Keratinocyte (primary cell): ENCODE measurements at regions not wholly inside any gene's neighbourhood (a gene's known extent, or its start where the extent isn't known, plus 50 kb on each side); places are given as distances from the start of the nearest gene placed in this dataset.

Experiments
- DNase-seq: peaks from one replicate; pipeline ENCODE4 v3.0.0-alpha.2; 2011; ENCODE audit warnings: low read depth, missing footprints, low spot score
- FAIRE-seq: peaks from 2 replicates; lab custom pipeline; 2011; peaks lifted over from hg19 to GRCh38; lab: Jason Lieb, UNC
- H2AFZ ChIP-seq: 2 replicates; pipeline ENCODE4 v1.6.0; 2012; ENCODE audit warnings: low read length, control low read depth, inconsistent platforms; ENCODE audit not compliant: control insufficient read depth
- H3K27ac ChIP-seq: 2 replicates; pipeline ENCODE4 v1.5.1; 2011; ENCODE audit warnings: low read length; ENCODE audit not compliant: control insufficient read depth, insufficient read depth
- H3K27me3 ChIP-seq: 3 replicates; pipeline ENCODE4 v1.6.0; 2011; ENCODE audit warnings: low read length; ENCODE audit not compliant: control insufficient read depth, insufficient read depth; ENCODE audit errors: extremely low read depth
- H3K36me3 ChIP-seq, 2 experiments: 2 replicates in 1 of 2; 3 replicates in 1 of 2; pipeline ENCODE4 v1.5.1; 2011; ENCODE audit warnings: low read length in 2 of 2, mild to moderate bottlenecking in 1 of 2; ENCODE audit not compliant: control insufficient read depth in 2 of 2, insufficient read depth in 2 of 2; ENCODE audit errors: extremely low read depth in 1 of 2
- H3K4me1 ChIP-seq: 3 replicates; pipeline ENCODE4 v1.5.1; 2011; ENCODE audit warnings: low read length; ENCODE audit not compliant: control insufficient read depth, insufficient read depth; ENCODE audit errors: extremely low read depth
- H3K4me2 ChIP-seq: 3 replicates; pipeline ENCODE4 v1.6.0; 2011; ENCODE audit warnings: low read depth, low read length; ENCODE audit not compliant: control insufficient read depth, insufficient read depth; ENCODE audit errors: extremely low read depth
- H3K4me3 ChIP-seq, 3 experiments: fragments of 200-600 bp in 1 of 3; sonication (generic) in 1 of 3; 2 replicates in 2 of 3; 3 replicates in 1 of 3; pipeline ENCODE4 v1.5.1; 2011 to 2016; ENCODE audit warnings: low read length in 3 of 3, mild to moderate bottlenecking in 3 of 3, control low read depth in 2 of 3, inconsistent platforms in 1 of 3, low read depth in 1 of 3, mixed read lengths in 1 of 3, mixed run types in 1 of 3, moderate library complexity in 1 of 3; ENCODE audit not compliant: control insufficient read depth in 2 of 3, insufficient read depth in 2 of 3; ENCODE audit errors: extremely low read depth in 1 of 3
- H3K79me2 ChIP-seq: 2 replicates; pipeline ENCODE4 v1.6.0; 2012; ENCODE audit warnings: low read length; ENCODE audit not compliant: control insufficient read depth, insufficient read depth
- H3K9ac ChIP-seq: 3 replicates; pipeline ENCODE4 v1.6.0; 2011; ENCODE audit warnings: low read length; ENCODE audit not compliant: control insufficient read depth, insufficient read depth; ENCODE audit errors: extremely low read depth
- H3K9me1 ChIP-seq: 3 replicates; pipeline ENCODE4 v1.6.0; 2011; ENCODE audit warnings: low read length; ENCODE audit not compliant: control insufficient read depth, insufficient read depth; ENCODE audit errors: extremely low read depth
- H3K9me3 ChIP-seq: 2 replicates; pipeline ENCODE4 v1.5.1; 2012; ENCODE audit warnings: low read depth, low read length; ENCODE audit not compliant: control insufficient read depth
- H4K20me1 ChIP-seq: 3 replicates; pipeline ENCODE4 v1.6.0; 2011; ENCODE audit warnings: low read length; ENCODE audit not compliant: control insufficient read depth, insufficient read depth; ENCODE audit errors: extremely low read depth
- EZH2 ChIP-seq: IDR thresholded peaks from one replicate; pipeline ENCODE4 v1.6.1; 2012; ENCODE audit warnings: inconsistent platforms, mild to moderate bottlenecking, low read length, moderate library complexity
- dilution Hi-C: fragments of 300-500 bp; cut with MboI; formaldehyde crosslinking; loops from one replicate; pipeline ENCODE4 v1.7.0; 2020; ENCODE audit warnings: low sequenced_read_pairs; ENCODE audit not compliant: extremely low pct_ligation_motif_present
- TF ChIP-seq, protein P1 (sequence below), 3 experiments: IDR thresholded peaks in 1 of 3; conservative IDR thresholded peaks in 1 of 3; optimal IDR thresholded peaks in 1 of 3; 2 replicates in 2 of 3; 3 replicates in 1 of 3; pipeline versions ENCODE3 to v1.5.1; 2011; ENCODE audit warnings: low read length in 3 of 3, mild to moderate bottlenecking in 3 of 3, moderate library complexity in 2 of 3, control low read depth in 1 of 3, inconsistent platforms in 1 of 3; ENCODE audit not compliant: insufficient read depth in 2 of 3; ENCODE audit errors: extremely low read depth in 1 of 3

DNA sequence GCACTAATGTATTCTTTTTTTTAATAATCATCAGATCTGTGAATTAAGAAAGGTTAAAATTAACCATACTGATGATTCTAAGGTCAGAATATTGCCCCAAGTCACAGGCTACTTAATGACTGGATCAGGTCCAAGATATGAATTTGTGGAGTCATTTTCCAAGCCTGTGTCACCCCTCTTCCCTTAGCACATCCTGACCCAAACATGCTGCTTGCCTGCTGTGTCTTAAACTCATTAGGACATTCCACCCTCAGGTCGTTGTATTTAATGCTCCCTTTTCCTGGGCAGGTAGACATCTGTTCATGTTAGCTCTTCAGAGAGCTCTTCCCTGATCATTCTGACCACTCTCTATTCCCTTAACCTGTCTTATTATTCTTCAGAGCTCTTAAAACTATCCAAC is 463.5 kb upstream of the PDE3A start:
- H3K4me1 ChIP-seq: no peaks in the 10 kb centered on the region
- H3K4me3 ChIP-seq: no peak overlapping the region
- H3K36me3 ChIP-seq: no peaks in the 10 kb centered on the region
- H4K20me1 ChIP-seq: no peaks in the 10 kb centered on the region
- FAIRE-seq (no peak), DNase-seq (no peak)
- no peaks in the 10 kb centered on the region for H3K9me3 ChIP-seq
- no peak overlapping the region for H3K4me2 ChIP-seq
- H3K27me3 ChIP-seq: no peaks in the 10 kb centered on the region
- H3K9ac ChIP-seq: no peak overlapping the region
- H2AFZ ChIP-seq: no peak overlapping the region
- dilution Hi-C loops: loop anchor here (25.0 kb wide), 1 partner anchor 168 kb away; no protein-coding TSS in a partner anchor
- TF ChIP-seq, protein P1, sequence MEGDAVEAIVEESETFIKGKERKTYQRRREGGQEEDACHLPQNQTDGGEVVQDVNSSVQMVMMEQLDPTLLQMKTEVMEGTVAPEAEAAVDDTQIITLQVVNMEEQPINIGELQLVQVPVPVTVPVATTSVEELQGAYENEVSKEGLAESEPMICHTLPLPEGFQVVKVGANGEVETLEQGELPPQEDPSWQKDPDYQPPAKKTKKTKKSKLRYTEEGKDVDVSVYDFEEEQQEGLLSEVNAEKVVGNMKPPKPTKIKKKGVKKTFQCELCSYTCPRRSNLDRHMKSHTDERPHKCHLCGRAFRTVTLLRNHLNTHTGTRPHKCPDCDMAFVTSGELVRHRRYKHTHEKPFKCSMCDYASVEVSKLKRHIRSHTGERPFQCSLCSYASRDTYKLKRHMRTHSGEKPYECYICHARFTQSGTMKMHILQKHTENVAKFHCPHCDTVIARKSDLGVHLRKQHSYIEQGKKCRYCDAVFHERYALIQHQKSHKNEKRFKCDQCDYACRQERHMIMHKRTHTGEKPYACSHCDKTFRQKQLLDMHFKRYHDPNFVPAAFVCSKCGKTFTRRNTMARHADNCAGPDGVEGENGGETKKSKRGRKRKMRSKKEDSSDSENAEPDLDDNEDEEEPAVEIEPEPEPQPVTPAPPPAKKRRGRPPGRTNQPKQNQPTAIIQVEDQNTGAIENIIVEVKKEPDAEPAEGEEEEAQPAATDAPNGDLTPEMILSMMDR (optimal IDR thresholded peaks at IDR 0.05 in 1 of 3, IDR thresholded peaks at IDR 0.05 in 1 of 3, conservative IDR thresholded peaks at IDR 0.05 in 1 of 3; ENCODE audit: extremely low read depth in 1 of 3, insufficient read depth in 2 of 3, low read length in 3 of 3): no peak
- no peak for TF ChIP-seq EZH2
- no peaks in the 10 kb centered on the region for H3K9me1 ChIP-seq
- H3K79me2 ChIP-seq: no peaks in the 10 kb centered on the region
- H3K27ac ChIP-seq: no peak overlapping the region

DNA sequence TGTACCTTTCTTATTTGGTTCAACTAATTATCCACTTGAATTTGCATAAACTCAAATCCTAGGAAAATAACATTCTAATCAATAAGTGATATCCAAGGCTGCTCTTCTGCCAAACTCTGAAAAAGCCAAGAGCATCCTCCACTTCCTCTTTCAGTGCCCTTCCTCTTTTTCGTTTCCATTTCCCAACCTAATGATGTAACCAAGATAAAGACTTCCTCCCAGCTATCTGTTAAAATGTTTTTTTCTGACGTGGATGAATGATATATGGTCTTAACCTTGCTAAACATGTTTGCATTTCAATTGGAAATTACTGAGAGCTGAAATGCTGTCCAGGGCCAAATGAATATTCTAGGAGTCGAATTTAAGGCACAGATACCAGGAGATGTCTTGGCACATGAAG is 459.5 kb upstream of the PDE3A start:
- H2AFZ ChIP-seq: no peak overlapping the region
- H3K9me3 ChIP-seq: no peaks in the 10 kb centered on the region
- no peak overlapping the region for H3K27ac ChIP-seq
- H4K20me1 ChIP-seq: no peaks in the 10 kb centered on the region
- no peak overlapping the region for H3K4me2 ChIP-seq
- H3K36me3 ChIP-seq: no peaks in the 10 kb centered on the region
- no peaks in the 10 kb centered on the region for H3K27me3 ChIP-seq
- no peaks in the 10 kb centered on the region for H3K4me1 ChIP-seq
- H3K9me1 ChIP-seq: no peaks in the 10 kb centered on the region
- FAIRE-seq (no peak), DNase-seq (no peak)
- H3K4me3 ChIP-seq: no peak overlapping the region
- no peak overlapping the region for H3K9ac ChIP-seq
- TF ChIP-seq, protein P1 (optimal IDR thresholded peaks at IDR 0.05 in 1 of 3, IDR thresholded peaks at IDR 0.05 in 1 of 3, conservative IDR thresholded peaks at IDR 0.05 in 1 of 3; ENCODE audit: extremely low read depth in 1 of 3, insufficient read depth in 2 of 3, low read length in 3 of 3): no peak
- H3K79me2 ChIP-seq: no peaks in the 10 kb centered on the region
- dilution Hi-C loops: loop anchor here (25.0 kb wide), 1 partner anchor 172 kb away; no protein-coding TSS in a partner anchor
